Erythroblast (primary cell): ENCODE measurements at regions not wholly inside any gene's neighbourhood (a gene's known extent, or its start where the extent isn't known, plus 50 kb on each side); places are given as distances from the start of the nearest gene placed in this dataset.

Experiments
- GATA1 ChIP-seq: IDR thresholded peaks from 2 replicates; pipeline ENCODE4 v1.6.1; 2011; ENCODE audit warnings: low read depth, mild to moderate bottlenecking, control low read depth, low read length, moderate library complexity
- POLR2A ChIP-seq: IDR thresholded peaks from 2 replicates; pipeline ENCODE4 v1.6.1; 2011; ENCODE audit warnings: mild to moderate bottlenecking, low read length

DNA sequence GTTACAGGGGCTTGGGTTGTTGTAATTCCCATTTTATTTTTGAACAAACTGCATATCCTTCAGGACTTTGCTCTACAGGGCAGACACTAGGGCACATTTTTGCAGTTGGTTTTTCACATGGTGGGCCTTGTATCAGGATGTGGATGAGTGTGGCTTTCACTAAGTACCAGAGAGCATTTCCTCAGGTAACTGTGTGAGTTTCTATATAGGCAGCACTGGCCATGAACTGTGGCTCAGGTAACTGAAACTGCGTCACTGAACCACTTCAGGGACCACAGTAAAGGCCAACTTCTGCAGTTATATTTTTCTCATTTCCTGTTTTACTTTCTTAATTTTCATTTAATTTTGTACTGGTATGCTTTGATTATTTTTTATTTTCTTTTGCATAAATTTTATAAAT, 166.5 kb downstream of the ZNF486 start:
- TF ChIP-seq POLR2A (no peak), GATA1 (no peak)
